ENCODE measurements at regions not wholly inside any gene's neighbourhood (a gene's known extent, or its start where the extent isn't known, plus 50 kb on each side); places are given as distances from the start of the nearest gene placed in this dataset.

DNA sequence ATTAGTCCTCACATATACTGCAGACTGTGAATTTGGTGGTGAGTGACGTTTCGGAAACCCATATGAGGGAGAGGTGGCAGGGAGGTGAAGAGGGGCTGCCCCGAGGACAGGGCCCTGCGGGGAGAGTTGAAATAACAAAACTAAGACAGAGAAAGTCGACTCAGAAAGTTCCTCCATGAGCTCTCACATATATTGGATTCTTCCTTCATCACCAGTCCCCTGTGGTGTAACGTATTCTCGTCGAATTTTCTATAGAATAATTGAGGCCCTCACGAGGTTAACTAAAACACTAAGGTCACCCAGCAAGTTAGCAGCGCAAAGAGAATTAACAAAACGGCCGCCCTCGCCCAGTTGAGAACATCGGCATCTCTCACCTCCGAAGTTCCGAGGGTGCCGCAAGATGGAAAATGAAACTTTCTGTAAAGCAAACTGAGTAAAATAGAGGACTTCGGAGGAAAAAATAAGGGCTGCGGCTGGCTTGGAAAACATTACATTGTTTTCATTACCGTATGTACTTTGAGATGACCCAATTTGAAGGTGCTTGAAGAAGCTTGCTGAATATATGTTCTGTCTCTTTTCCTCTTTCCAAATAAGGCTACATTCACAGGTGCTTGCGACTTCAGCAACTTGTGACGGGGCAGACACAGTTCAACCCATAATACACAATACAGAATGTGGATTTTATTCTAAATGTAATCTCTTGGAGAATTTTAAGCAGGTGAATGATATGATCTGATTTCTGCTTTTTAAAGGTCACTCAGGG lies 490.9 kb upstream of the JARID2 start (continued):
- TF ChIP-seq, protein P1, sequence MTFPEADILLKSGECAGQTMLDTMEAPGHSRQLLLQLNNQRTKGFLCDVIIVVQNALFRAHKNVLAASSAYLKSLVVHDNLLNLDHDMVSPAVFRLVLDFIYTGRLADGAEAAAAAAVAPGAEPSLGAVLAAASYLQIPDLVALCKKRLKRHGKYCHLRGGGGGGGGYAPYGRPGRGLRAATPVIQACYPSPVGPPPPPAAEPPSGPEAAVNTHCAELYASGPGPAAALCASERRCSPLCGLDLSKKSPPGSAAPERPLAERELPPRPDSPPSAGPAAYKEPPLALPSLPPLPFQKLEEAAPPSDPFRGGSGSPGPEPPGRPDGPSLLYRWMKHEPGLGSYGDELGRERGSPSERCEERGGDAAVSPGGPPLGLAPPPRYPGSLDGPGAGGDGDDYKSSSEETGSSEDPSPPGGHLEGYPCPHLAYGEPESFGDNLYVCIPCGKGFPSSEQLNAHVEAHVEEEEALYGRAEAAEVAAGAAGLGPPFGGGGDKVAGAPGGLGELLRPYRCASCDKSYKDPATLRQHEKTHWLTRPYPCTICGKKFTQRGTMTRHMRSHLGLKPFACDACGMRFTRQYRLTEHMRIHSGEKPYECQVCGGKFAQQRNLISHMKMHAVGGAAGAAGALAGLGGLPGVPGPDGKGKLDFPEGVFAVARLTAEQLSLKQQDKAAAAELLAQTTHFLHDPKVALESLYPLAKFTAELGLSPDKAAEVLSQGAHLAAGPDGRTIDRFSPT (tag by site-specific recombination; IDR thresholded peaks at IDR 0.05): no peak
- no peak for TF ChIP-seq EGR2 (tag by site-specific recombination; IDR thresholded peaks at IDR 0.05; ENCODE audit: low read depth)

GRCh38 chr6:14756340-14756739 lies 489.5 kb upstream of the JARID2 start:
- ChIA-PET CTCF (interaction anchor here (0.7 to 0.9 kb wide), 2 partner anchors 442 to 634 kb away, joined by 3 to 5 read pairs; no protein-coding TSS in a partner anchor), POLR2A (interaction anchor here (0.6 kb wide), 1 partner anchor 478 kb away, joined by 4 read pairs; no protein-coding TSS in a partner anchor)
- Histone ChIP-seq H3K36me3 (ENCODE audit: control insufficient read depth in 2 of 2, insufficient read depth in 1 of 2, low read length in 2 of 2) (no peaks in the 10 kb centered on the region), H3K27ac (ENCODE audit: extremely low read depth, low read depth, low read length) (no peak overlapping the region), H3K4me3 (ENCODE audit: low read depth, low read length) (no peak overlapping the region), H3K4me1 (ENCODE audit: control insufficient read depth, insufficient read depth, low read length) (no peaks in the 10 kb centered on the region), H3K9me3 (ENCODE audit: control insufficient read depth, insufficient read depth, low read depth, low read length) (no peaks in the 10 kb centered on the region)
- TF ChIP-seq ZNF48 (tag by site-specific recombination; IDR thresholded peaks at IDR 0.05) (no peak), ZNF140 (tag by site-specific recombination; IDR thresholded peaks at IDR 0.05) (no peak), ZNF138 (tag by site-specific recombination; IDR thresholded peaks at IDR 0.05; ENCODE audit: borderline replicate concordance) (no peak), ZNF560 (tag by site-specific recombination; IDR thresholded peaks at IDR 0.05; ENCODE audit: borderline replicate concordance) (no peak), ZXDB (tag by site-specific recombination; IDR thresholded peaks at IDR 0.05) (no peak), ZNF692 (tag by site-specific recombination; IDR thresholded peaks at IDR 0.05) (no peak), ZNF248 (tag by site-specific recombination; IDR thresholded peaks at IDR 0.05) (no peak), MZF1 (tag by site-specific recombination; IDR thresholded peaks at IDR 0.05; ENCODE audit: borderline replicate concordance) (no peak), ZSCAN4 (tag by site-specific recombination; IDR thresholded peaks at IDR 0.05) (no peak), GLIS1 (tag by site-specific recombination; IDR thresholded peaks at IDR 0.05) (no peak)
- TF ChIP-seq, protein P2, sequence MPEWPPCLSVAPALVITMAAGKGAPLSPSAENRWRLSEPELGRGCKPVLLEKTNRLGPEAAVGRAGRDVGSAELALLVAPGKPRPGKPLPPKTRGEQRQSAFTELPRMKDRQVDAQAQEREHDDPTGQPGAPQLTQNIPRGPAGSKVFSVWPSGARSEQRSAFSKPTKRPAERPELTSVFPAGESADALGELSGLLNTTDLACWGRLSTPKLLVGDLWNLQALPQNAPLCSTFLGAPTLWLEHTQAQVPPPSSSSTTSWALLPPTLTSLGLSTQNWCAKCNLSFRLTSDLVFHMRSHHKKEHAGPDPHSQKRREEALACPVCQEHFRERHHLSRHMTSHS (tag by site-specific recombination; IDR thresholded peaks at IDR 0.05): no peak

DNA sequence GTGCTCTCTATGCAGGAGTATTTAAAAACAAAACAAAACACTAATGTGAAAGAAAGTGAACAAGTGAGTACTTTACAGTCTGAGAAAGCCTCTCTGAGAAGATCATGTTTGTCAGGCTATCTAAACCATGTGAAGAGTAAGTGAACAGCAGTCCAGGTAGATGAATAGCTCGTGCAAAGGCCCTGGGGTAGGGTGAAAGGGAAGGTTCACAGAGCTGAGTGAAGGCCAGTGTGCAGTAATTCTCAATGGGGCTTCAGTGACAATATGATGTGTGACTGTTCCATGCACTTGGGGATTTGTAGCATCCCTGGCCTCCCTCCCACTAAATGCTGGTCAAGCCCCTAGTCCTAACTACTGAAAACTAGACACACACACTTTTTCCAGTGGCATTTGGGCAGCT lies 488.9 kb upstream of the JARID2 start:
- ChIA-PET CTCF (interaction anchor here (0.9 kb wide), 1 partner anchor 634 kb away, joined by 5 read pairs; no protein-coding TSS in a partner anchor), POLR2A (no interaction called here)
- Histone ChIP-seq H3K9me3 (ENCODE audit: control insufficient read depth, insufficient read depth, low read depth, low read length) (no peaks in the 10 kb centered on the region), H3K27ac (ENCODE audit: extremely low read depth, low read depth, low read length) (no peak overlapping the region), H3K4me3 (ENCODE audit: low read depth, low read length) (no peak overlapping the region), H3K36me3 (ENCODE audit: control insufficient read depth in 2 of 2, insufficient read depth in 1 of 2, low read length in 2 of 2) (no peaks in the 10 kb centered on the region), H3K4me1 (ENCODE audit: control insufficient read depth, insufficient read depth, low read length) (no peaks in the 10 kb centered on the region)
- no peak for TF ChIP-seq ZFP41 (tag by site-specific recombination; IDR thresholded peaks at IDR 0.05; ENCODE audit: borderline replicate concordance)
- peak; percentile 89 for TF ChIP-seq ZNF623 (tag by site-specific recombination; IDR thresholded peaks at IDR 0.05)
